Muscle layer of duodenum (tissue), 2 donors: ENCODE measurements at regions not wholly inside any gene's neighbourhood (a gene's known extent, or its start where the extent isn't known, plus 50 kb on each side); places are given as distances from the start of the nearest gene placed in this dataset.

ENCODE experiments used
- H3K27ac ChIP-seq: one replicate; pipeline ENCODE4 v1.7.0; 2013; ENCODE audit warnings: mild to moderate bottlenecking, low read length
- H3K27me3 ChIP-seq: one replicate; pipeline ENCODE4 v1.7.0; 2013; ENCODE audit warnings: low read depth, mild to moderate bottlenecking, control low read depth, low read length
- H3K36me3 ChIP-seq, 2 donors: one replicate each; pipeline ENCODE4 v1.7.0; 2013; ENCODE audit warnings: low read length in 2 of 2, control low read depth in 1 of 2, mild to moderate bottlenecking in 1 of 2; ENCODE audit not compliant: insufficient read depth in 2 of 2, control insufficient read depth in 1 of 2
- H3K4me1 ChIP-seq, 2 donors: one replicate each; pipeline ENCODE4 v1.7.0; 2013; ENCODE audit warnings: low read length in 2 of 2, mild to moderate bottlenecking in 2 of 2, control low read depth in 1 of 2, moderate library complexity in 1 of 2; ENCODE audit not compliant: insufficient read depth in 2 of 2, control insufficient read depth in 1 of 2
- H3K4me3 ChIP-seq, 2 donors: one replicate each; pipeline ENCODE4 v1.7.0; 2013; ENCODE audit warnings: low read length in 2 of 2, low read depth in 1 of 2, mild to moderate bottlenecking in 1 of 2
- H3K9me3 ChIP-seq, 2 donors: one replicate each; pipeline ENCODE4 v1.7.0; 2013; ENCODE audit warnings: low read length in 2 of 2, control low read depth in 1 of 2, mild to moderate bottlenecking in 1 of 2; ENCODE audit not compliant: control insufficient read depth in 1 of 2
- donor health status: healthy.

DNA sequence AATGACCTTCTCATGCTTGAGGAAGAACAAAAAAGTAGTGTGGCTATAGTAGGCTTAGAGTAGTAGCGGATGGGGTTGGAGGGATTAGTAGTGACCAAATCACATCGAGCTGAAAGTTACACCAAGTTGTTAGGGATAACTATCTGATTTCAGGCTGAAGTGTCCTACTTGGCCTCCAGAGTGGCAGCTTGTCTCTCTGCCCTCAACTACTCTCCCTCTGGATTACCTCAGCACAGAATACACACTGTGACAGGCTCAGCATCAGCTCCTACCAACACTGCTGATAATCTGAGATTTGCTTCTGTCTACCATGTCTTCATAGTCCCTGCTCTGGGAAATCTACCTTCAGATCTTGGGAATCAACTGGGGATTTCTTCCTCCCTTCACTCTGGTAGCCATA lies 714.6 kb upstream of the GRAMD2B start:
- Histone ChIP-seq H3K4me1 (no peaks in the 10 kb centered on the region), H3K36me3 (no peaks in the 10 kb centered on the region), H3K4me3 (no peak overlapping the region), H3K27me3 (no peaks in the 10 kb centered on the region), H3K27ac (no peak overlapping the region), H3K9me3 (peaks cover 0 to 5% of the 10 kb centered on the region in 2 donors)

DNA sequence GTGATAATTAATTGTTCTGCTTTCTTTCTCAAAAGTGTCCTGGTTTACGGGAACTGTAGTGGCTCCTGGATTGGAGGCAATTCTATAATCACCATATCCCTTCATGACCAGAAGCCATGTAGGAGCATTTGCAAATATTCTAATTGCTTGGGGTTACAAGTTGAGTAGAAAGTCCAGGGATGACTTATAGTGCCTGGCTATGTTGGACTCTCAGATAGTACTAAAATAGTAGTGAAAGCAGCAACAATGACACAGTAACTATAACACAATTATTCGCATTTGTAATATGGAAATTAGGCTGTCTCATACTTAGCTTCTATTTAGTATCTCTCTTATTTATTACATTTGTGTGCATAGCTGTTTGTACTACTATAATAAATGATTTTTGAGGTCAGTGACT lies 712.5 kb upstream of the GRAMD2B start:
- Histone ChIP-seq H3K9me3 (no peaks in the 10 kb centered on the region), H3K36me3 (no peaks in the 10 kb centered on the region), H3K27ac (no peak overlapping the region), H3K27me3 (no peaks in the 10 kb centered on the region), H3K4me3 (no peak overlapping the region), H3K4me1 (no peaks in the 10 kb centered on the region)

GRCh38 chr5:125712397-125712796 lies 710.8 kb upstream of the GRAMD2B start:
- Histone ChIP-seq H3K36me3 (no peaks in the 10 kb centered on the region), H3K9me3 (no peaks in the 10 kb centered on the region), H3K27me3 (no peaks in the 10 kb centered on the region), H3K4me3 (no peak overlapping the region), H3K27ac (no peak overlapping the region), H3K4me1 (no peaks in the 10 kb centered on the region)

DNA sequence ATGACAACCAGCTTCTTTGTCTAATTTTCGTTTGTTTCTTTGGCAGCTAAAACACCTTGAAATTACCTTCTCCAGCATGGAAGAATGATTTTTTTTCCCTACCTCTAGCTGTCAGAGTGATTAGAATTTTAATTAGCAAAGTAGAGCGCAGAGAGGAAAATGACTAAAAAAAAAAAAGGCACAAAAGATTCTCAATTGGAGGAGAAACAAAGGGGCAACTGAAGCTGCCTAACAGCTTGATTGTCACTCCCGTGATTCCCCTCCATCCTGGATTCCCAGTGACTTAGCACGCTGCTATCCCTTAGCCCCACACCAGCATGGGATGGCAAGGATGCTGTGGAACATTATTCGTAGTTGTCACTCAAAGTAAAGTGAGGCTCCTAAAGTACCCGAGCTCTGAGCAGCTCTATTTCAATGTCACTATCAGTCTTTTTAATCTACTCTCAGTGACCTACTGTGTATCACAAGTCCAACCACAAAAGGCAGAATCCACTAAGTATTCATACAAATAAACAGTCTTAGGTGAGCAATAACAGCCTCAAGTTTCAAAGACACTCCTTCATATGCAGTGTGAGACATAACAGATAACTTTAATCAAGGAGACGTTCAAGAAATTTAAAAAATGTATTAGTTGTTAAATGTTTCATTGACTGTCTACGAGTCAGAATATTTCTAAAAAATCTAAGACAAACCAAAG lies 710.0 kb upstream of the GRAMD2B start:
- H3K27me3 ChIP-seq = no peaks in the 10 kb centered on the region
- no peaks in the 10 kb centered on the region for H3K36me3 ChIP-seq
- H3K4me3 ChIP-seq = no peak overlapping the region
- H3K4me1 ChIP-seq = no peaks in the 10 kb centered on the region
- H3K9me3 ChIP-seq = no peaks in the 10 kb centered on the region
- no peak overlapping the region for H3K27ac ChIP-seq

DNA sequence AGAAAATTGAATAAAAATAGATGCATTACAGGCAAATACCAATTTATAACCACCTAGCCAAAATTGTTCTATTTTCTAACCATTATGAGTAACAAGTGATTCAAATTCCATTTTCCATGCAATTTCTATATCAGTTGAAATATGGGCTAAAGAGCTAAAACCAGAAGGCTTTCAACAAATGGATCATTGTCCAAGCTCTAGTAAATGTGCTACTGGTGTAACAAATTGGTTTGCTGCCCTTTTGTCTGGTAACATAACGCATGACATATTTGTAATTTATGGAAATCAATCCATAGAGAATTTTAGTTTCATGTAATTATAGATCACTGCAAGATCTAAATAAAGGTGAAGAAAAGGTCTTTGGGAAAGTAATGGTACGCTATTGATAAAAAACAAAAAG lies 708.0 kb upstream of the GRAMD2B start:
- no peaks in the 10 kb centered on the region for H3K4me1 ChIP-seq
- H3K36me3 ChIP-seq = no peaks in the 10 kb centered on the region
- no peak overlapping the region for H3K4me3 ChIP-seq
- no peak overlapping the region for H3K27ac ChIP-seq
- no peaks in the 10 kb centered on the region for H3K9me3 ChIP-seq
- H3K27me3 ChIP-seq = no peaks in the 10 kb centered on the region

DNA sequence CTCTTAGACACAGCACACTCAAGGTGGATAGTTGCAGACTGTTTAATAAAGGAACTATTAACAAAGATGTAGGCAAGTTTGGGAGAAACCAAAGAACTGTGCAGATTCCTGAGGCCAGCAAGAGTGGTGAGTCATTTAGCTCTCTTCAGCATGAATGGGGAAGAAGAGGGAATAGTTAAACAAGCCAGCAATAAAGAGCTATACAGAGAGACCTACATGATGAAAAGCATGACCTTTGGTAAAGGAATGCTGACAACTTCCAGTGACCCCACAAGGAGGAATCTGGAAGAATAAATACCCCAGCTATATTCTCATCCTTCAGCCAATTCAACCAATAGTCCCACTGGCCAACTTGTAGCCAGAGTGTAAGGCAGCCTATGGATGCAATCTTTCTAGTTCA lies 706.0 kb upstream of the GRAMD2B start:
- no peak overlapping the region for H3K4me3 ChIP-seq
- H3K4me1 ChIP-seq = no peaks in the 10 kb centered on the region
- no peaks in the 10 kb centered on the region for H3K27me3 ChIP-seq
- no peak overlapping the region for H3K27ac ChIP-seq
- no peaks in the 10 kb centered on the region for H3K36me3 ChIP-seq
- H3K9me3 ChIP-seq = no peaks in the 10 kb centered on the region

DNA sequence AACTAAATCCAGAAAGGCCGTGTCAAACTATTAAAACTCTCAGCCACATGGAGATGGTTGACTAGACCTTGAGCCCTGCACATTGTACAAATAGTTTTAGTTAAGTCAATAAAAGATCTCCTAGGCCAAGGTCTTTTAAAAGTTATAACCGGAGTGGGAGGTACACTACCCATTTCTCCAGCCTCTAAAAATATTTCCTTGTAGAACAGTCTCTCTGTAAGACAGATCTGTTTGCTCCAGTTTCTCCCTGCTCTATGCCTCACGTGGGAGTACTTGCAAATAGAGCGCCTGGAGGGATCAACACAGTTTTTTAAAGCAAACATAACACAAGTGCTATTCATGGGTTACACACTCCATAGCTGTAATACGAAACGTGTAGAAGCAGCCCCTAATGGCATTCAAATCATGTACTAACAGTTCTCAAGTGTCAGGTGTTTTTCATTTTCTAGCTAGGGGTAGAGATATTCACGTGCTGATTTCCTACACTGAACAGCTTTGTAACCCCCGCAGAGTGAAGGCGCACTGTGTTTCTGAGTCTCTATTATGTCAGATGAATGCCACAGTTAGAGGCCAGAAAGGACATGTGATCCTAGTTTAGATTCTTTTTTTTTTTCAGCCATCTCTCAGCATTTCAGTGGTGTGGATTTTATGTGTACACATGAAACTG lies 703.4 kb upstream of the GRAMD2B start:
- Histone ChIP-seq H3K9me3 (no peaks in the 10 kb centered on the region), H3K27ac (no peak overlapping the region), H3K36me3 (no peaks in the 10 kb centered on the region), H3K4me1 (no peaks in the 10 kb centered on the region), H3K4me3 (no peak overlapping the region), H3K27me3 (no peaks in the 10 kb centered on the region)

DNA sequence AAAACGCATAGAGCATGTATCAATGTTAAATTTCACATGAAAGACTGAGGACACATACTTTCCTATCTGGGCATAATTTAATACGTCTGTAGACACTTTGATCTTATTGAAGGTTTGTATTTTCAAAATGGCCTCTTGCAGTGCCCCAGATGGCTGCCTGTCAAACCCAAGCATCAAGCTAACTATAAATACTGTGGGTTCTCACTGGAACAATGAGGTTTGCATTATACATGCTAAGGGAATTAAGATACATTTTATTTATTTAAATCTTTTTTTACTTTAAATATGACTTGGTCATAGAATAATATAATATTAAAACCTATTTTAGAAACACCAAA lies 702.9 kb upstream of the GRAMD2B start:
- no peaks in the 10 kb centered on the region for H3K36me3 ChIP-seq
- no peaks in the 10 kb centered on the region for H3K9me3 ChIP-seq
- H3K4me3 ChIP-seq = no peak overlapping the region
- H3K4me1 ChIP-seq = no peaks in the 10 kb centered on the region
- H3K27ac ChIP-seq = no peak overlapping the region
- H3K27me3 ChIP-seq = no peaks in the 10 kb centered on the region

DNA sequence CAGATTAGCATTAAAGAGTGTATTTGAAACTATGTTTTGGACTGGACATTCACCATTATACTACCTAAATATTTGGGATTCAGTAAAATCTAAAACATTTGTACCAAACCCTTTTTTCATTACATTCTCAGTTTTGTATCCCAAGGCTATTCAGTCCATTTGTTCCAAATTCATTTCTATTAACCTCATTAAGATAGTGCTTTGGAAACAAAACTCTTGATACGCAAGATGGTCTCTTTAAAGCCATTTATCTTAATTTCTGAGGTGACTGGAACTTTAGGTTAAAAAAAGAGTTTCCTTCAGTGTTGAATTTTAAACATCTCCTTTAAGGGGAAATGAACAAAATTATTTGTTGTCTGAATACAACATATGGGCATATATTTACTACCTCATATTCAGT lies 702.5 kb upstream of the GRAMD2B start:
- Histone ChIP-seq H3K4me1 (no peaks in the 10 kb centered on the region), H3K4me3 (no peak overlapping the region), H3K36me3 (no peaks in the 10 kb centered on the region), H3K9me3 (no peaks in the 10 kb centered on the region), H3K27ac (no peak overlapping the region), H3K27me3 (no peaks in the 10 kb centered on the region)

GRCh38 chr5:125722550-125722949 lies 700.7 kb upstream of the GRAMD2B start:
- no peak overlapping the region for H3K27ac ChIP-seq
- no peaks in the 10 kb centered on the region for H3K27me3 ChIP-seq
- no peaks in the 10 kb centered on the region for H3K4me1 ChIP-seq
- no peaks in the 10 kb centered on the region for H3K9me3 ChIP-seq
- no peaks in the 10 kb centered on the region for H3K36me3 ChIP-seq
- H3K4me3 ChIP-seq = no peak overlapping the region

- Histone ChIP-seq H3K27ac (no peak overlapping the region), H3K4me3 (no peak overlapping the region), H3K36me3 (no peaks in the 10 kb centered on the region), H3K27me3 (no peaks in the 10 kb centered on the region), H3K4me1 (no peaks in the 10 kb centered on the region), H3K9me3 (no peaks in the 10 kb centered on the region)
Measured at GRCh38 chr5:125725691-125726090, 697.5 kb upstream of the GRAMD2B start.

DNA sequence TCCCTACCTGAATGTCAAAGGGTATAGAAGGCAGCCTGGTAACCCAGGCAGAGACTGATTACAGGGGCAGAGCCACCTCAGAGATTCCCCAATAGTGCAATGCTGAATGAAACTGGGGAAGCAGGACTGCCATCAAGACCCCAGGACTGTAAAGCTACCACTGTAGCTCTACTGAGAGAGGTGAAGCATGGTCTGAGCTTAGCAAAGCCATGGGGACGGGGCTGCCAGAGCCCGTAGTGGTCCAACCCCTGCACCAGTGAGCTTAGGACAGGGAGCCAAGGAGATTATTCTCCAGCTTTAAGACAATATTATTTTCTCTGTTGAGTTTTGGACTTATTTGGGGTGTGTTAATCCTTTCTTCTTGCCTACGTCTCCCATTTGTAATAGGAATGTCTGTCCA lies 679.3 kb upstream of the GRAMD2B start:
- Histone ChIP-seq H3K27me3 (no peaks in the 10 kb centered on the region), H3K4me1 (no peaks in the 10 kb centered on the region), H3K4me3 (no peak overlapping the region), H3K27ac (no peak overlapping the region), H3K9me3 (peaks cover 0 to 4% of the 10 kb centered on the region in 2 donors), H3K36me3 (no peaks in the 10 kb centered on the region)
